HFFc6 (cell line): ENCODE measurements at regions not wholly inside any gene's neighbourhood (a gene's known extent, or its start where the extent isn't known, plus 50 kb on each side); places are given as distances from the start of the nearest gene placed in this dataset.

Experiments
- DNase-seq: peaks from one replicate; pipeline ENCODE4 v3.0.0-alpha.2; 2018
- H3K27ac Mint-ChIP-seq: 2 replicates; pipeline ENCODE4 v1.8.0; 2020; ENCODE audit warnings: mild to moderate bottlenecking, mixed read lengths
- H3K27me3 Mint-ChIP-seq: 2 replicates; pipeline ENCODE4 v1.8.0; 2021; ENCODE audit warnings: mild to moderate bottlenecking, moderate library complexity, mixed read lengths; ENCODE audit not compliant: insufficient read depth
- H3K36me3 Mint-ChIP-seq: 2 replicates; pipeline ENCODE4 v1.8.0; 2021; ENCODE audit warnings: low read depth, mixed read lengths
- H3K4me1 Mint-ChIP-seq: 2 replicates; pipeline ENCODE4 v1.8.0; 2020; ENCODE audit warnings: low read depth, mixed read lengths
- H3K4me3 Mint-ChIP-seq: 2 replicates; pipeline ENCODE4 v1.8.0; 2020; ENCODE audit warnings: mild to moderate bottlenecking, moderate library complexity, mixed read lengths
- H3K9me3 Mint-ChIP-seq: 2 replicates; pipeline ENCODE4 v1.8.0; 2020; ENCODE audit warnings: mild to moderate bottlenecking, mixed read lengths
- TF ChIP-seq, protein P1 (sequence below): fragments of 200-600 bp; sonication (generic); IDR thresholded peaks from 2 replicates; pipeline ENCODE4 v1.5.0; 2021; ENCODE audit warnings: antibody characterized with exemption, mild to moderate bottlenecking

DNA sequence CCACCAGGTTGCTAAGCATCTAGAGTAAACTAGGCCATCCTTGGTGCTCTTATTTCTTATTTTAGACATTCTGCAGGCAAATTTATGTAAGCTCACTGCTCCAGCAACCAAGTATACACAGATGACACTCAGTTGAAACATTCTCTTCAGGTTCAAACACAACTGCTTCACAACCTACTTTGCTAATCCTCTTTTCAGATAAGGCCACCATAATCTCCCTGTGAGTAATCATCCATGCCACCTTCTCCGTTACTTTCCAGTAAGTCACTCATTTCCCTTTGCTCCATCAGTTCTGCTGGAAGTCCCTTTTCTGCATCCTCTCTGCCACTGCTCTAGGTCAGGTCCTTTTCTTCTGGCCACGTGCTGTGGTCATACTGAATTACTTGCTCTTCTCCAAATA is 120.2 kb upstream of the WDFY3 start:
- peaks cover 4% of the 10 kb centered on the region; the same call in 1 of the 2 replicates for H3K27me3 Mint-ChIP-seq
- no peaks in the 10 kb centered on the region; the same call in 1 of the 2 replicates for H3K9me3 Mint-ChIP-seq
- TF ChIP-seq, protein P1, sequence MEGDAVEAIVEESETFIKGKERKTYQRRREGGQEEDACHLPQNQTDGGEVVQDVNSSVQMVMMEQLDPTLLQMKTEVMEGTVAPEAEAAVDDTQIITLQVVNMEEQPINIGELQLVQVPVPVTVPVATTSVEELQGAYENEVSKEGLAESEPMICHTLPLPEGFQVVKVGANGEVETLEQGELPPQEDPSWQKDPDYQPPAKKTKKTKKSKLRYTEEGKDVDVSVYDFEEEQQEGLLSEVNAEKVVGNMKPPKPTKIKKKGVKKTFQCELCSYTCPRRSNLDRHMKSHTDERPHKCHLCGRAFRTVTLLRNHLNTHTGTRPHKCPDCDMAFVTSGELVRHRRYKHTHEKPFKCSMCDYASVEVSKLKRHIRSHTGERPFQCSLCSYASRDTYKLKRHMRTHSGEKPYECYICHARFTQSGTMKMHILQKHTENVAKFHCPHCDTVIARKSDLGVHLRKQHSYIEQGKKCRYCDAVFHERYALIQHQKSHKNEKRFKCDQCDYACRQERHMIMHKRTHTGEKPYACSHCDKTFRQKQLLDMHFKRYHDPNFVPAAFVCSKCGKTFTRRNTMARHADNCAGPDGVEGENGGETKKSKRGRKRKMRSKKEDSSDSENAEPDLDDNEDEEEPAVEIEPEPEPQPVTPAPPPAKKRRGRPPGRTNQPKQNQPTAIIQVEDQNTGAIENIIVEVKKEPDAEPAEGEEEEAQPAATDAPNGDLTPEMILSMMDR: no peak
- DNase-seq: no peak
- no peak overlapping the region for H3K4me3 Mint-ChIP-seq
- H3K4me1 Mint-ChIP-seq: no peaks in the 10 kb centered on the region
- no peak overlapping the region for H3K27ac Mint-ChIP-seq
- no peaks in the 10 kb centered on the region for H3K36me3 Mint-ChIP-seq

GRCh38 chr4:85092536-85092935 is 126.0 kb upstream of the WDFY3 start:
- Mint-ChIP-seq H3K9me3 (no peaks in the 10 kb centered on the region; the same call in 1 of the 2 replicates), H3K4me1 (no peaks in the 10 kb centered on the region), H3K36me3 (no peaks in the 10 kb centered on the region), H3K27me3 (peaks cover 4% of the 10 kb centered on the region; the same call in 1 of the 2 replicates), H3K27ac (no peak overlapping the region), H3K4me3 (no peak overlapping the region)
- no peak for DNase-seq
- TF ChIP-seq, protein P1: no peak

DNA sequence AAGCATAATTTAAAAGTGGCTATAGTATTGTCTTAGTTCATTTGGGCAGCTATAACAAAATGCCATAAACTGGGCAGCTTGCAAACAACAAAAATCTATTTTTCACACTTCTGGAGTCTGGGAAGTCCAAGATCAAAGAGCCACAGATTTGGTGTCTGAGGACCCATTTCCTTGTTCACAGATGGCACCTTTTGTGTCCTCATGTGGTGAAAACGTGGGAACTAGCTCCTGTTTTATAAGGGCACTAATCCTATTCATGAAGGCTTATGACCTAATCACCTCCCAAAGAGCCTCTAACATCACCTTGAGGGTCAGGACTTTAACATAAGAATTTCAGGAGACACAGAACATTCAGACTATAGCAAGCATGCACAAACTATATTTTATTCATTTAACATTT is 126.5 kb upstream of the WDFY3 start:
- H3K9me3 Mint-ChIP-seq: no peaks in the 10 kb centered on the region; the same call in 1 of the 2 replicates
- no peaks in the 10 kb centered on the region for H3K4me1 Mint-ChIP-seq
- H3K27ac Mint-ChIP-seq: no peak overlapping the region
- DNase-seq: no peak
- no peaks in the 10 kb centered on the region for H3K36me3 Mint-ChIP-seq
- H3K27me3 Mint-ChIP-seq: peaks cover 4% of the 10 kb centered on the region; the same call in 1 of the 2 replicates
- TF ChIP-seq, protein P1: no peak
- no peak overlapping the region for H3K4me3 Mint-ChIP-seq

DNA sequence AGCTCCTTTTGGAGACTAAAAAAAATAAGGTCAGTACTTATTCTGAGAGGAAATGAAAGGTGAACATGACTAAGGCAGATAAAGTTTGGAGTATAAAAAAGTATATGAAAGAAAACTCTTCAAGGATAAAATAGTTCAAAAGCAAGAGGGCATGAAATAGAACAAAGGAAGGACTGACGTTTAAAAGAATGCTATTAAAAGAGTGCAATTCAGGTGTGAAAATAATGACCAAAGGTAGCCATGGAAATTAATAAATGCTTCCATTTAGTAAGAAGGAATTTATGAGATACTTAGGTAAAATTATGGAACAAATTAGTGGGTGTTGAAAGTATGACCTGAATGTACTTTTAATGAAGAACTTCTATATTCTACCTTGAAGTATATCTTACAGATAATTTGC is 128.2 kb upstream of the WDFY3 start:
- no peaks in the 10 kb centered on the region for H3K36me3 Mint-ChIP-seq
- H3K4me3 Mint-ChIP-seq: no peak overlapping the region
- H3K27ac Mint-ChIP-seq: no peak overlapping the region
- peaks cover 4% of the 10 kb centered on the region; the same call in 1 of the 2 replicates for H3K27me3 Mint-ChIP-seq
- TF ChIP-seq, protein P1: no peak
- H3K4me1 Mint-ChIP-seq: no peaks in the 10 kb centered on the region
- DNase-seq: no peak
- no peaks in the 10 kb centered on the region for H3K9me3 Mint-ChIP-seq

- TF ChIP-seq, protein P1: no peak
- H3K27me3 Mint-ChIP-seq: no peaks in the 10 kb centered on the region; the same call in none of the 2 replicates
- no peak overlapping the region for H3K4me3 Mint-ChIP-seq
- peak; percentile 28 for DNase-seq
- H3K36me3 Mint-ChIP-seq: no peaks in the 10 kb centered on the region
- no peak overlapping the region for H3K27ac Mint-ChIP-seq
- no peaks in the 10 kb centered on the region for H3K9me3 Mint-ChIP-seq
- H3K4me1 Mint-ChIP-seq: peaks cover 19% of the 10 kb centered on the region
Measured at GRCh38 chr4:85102606-85103005, 136.1 kb upstream of the WDFY3 start.

- no peak overlapping the region for H3K4me3 Mint-ChIP-seq
- TF ChIP-seq, protein P1: no peak
- DNase-seq: no peak
- H3K4me1 Mint-ChIP-seq: peaks cover 19% of the 10 kb centered on the region
- H3K36me3 Mint-ChIP-seq: no peaks in the 10 kb centered on the region
- H3K27ac Mint-ChIP-seq: no peak overlapping the region
- H3K27me3 Mint-ChIP-seq: no peaks in the 10 kb centered on the region; the same call in none of the 2 replicates
- no peaks in the 10 kb centered on the region for H3K9me3 Mint-ChIP-seq
Measured at GRCh38 chr4:85106166-85106565, 139.7 kb upstream of the WDFY3 start.
